Right lobe of liver (tissue), 6 donors: ENCODE measurements at regions not wholly inside any gene's neighbourhood (a gene's known extent, or its start where the extent isn't known, plus 50 kb on each side); places are given as distances from the start of the nearest gene placed in this dataset.

Experiments used
- ATAC-seq, 4 donors: fragments of 200-7000 bp; cut with Tn5 transposase; one replicate each; pipeline ENCODE4 v1.9.1; 2020; ENCODE audit warnings: mild to moderate bottlenecking in 4 of 4, moderate library complexity in 4 of 4
- DNase-seq, 3 donors: peaks; one replicate each; pipeline ENCODE4 v3.0.0-alpha.2; 2020
- H3K27ac ChIP-seq, 3 donors: fragments of 200-600 bp; one replicate each; pipeline ENCODE4 v1.8.0; 2022
- H3K27me3 ChIP-seq, 2 donors: fragments of 200-600 bp; one replicate each; pipeline ENCODE4 v1.8.0; 2022
- H3K36me3 ChIP-seq, 4 donors: fragments of 200-600 bp; sonication (generic) in 1 of 4; one replicate each; pipeline versions ENCODE4 v1.5.1 to v1.8.0; 2017 to 2022; ENCODE audit warnings: control low read depth in 1 of 4
- H3K4me1 ChIP-seq, 4 donors: fragments of 200-600 bp; sonication (generic) in 1 of 4; one replicate each; pipeline versions ENCODE4 v1.5.1 to v1.8.0; 2017 to 2022; ENCODE audit warnings: control low read depth in 1 of 4
- H3K4me3 ChIP-seq, 3 donors: fragments of 200-600 bp; one replicate each; pipeline ENCODE4 v1.8.0; 2022
- H3K9me3 ChIP-seq, 4 donors: fragments of 200-600 bp; sonication (generic) in 1 of 4; one replicate each; pipeline versions ENCODE4 v1.5.1 to v1.8.0; 2017 to 2022; ENCODE audit warnings: control low read depth in 1 of 4
- POLR2A ChIP-seq: fragments of 450-650 bp; IDR thresholded peaks from one replicate; pipeline ENCODE4 v1.6.1; 2017; ENCODE audit warnings: antibody characterized with exemption, mild to moderate bottlenecking
- WGBS: methylation state at CpG from one replicate; pipeline ENCODE4 v1.1.6; 2018; ENCODE audit warnings: low coverage, low lambda C conversion rate; ENCODE audit not compliant: insufficient coverage; ENCODE audit errors: missing lambda C conversion rate; 5-methylcytosine and 5-hydroxymethylcytosine counted together
- intact Hi-C, 2 donors: fragments of 100-400 bp; cut with DNase I; formaldehyde crosslinking; loops; one replicate each; pipeline versions ENCODE4 v1.11.2 to v1.14.1; 2022
- TF ChIP-seq, protein P1 (sequence below), 4 donors: fragments of 200-600 bp in 3 of 4; fragments of 450-650 bp in 1 of 4; IDR thresholded peaks; one replicate each; pipeline versions ENCODE4 v1.5.1 to v1.8.0; 2016 to 2022; ENCODE audit warnings: antibody characterized with exemption in 4 of 4, mild to moderate bottlenecking in 2 of 4
- donor health status: DM: no; HTN: yes; CAD: no.
- donor health status: DM: no; HTN: no; CAD: no.
- donor health status: DM: no; HTN: no; CAD: no.
- donor health status: DM: no; HTN: yes; CAD: no.
- donor health status: DM: no; HTN: yes; CAD: no.

DNA sequence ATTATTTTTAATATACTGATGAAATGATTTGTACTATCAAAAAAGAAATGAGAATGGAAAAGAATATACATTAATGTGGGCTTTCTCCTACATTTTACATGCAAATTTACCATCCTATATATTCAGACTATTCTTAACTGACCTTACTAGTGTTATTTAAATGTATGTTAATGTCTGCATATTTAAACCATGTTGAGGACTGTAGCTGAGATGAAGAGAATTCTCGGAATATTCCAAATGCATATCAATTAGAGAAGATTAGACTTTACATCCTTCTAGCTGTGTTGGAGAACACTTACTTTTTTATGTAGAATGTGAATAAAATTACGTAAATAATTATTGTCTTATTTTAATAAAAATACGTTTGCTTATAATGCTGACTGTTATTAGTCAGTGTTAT is 990.1 kb upstream of the LRFN5 start:
- intact Hi-C loops, result no loop called here
- Histone ChIP-seq H3K36me3 (no peaks in the 10 kb centered on the region), H3K27ac (no peak overlapping the region), H3K9me3 (no peaks in the 10 kb centered on the region), H3K4me3 (no peak overlapping the region), H3K4me1 (no peaks in the 10 kb centered on the region), H3K27me3 (no peaks in the 10 kb centered on the region)
- TF ChIP-seq, protein P1, sequence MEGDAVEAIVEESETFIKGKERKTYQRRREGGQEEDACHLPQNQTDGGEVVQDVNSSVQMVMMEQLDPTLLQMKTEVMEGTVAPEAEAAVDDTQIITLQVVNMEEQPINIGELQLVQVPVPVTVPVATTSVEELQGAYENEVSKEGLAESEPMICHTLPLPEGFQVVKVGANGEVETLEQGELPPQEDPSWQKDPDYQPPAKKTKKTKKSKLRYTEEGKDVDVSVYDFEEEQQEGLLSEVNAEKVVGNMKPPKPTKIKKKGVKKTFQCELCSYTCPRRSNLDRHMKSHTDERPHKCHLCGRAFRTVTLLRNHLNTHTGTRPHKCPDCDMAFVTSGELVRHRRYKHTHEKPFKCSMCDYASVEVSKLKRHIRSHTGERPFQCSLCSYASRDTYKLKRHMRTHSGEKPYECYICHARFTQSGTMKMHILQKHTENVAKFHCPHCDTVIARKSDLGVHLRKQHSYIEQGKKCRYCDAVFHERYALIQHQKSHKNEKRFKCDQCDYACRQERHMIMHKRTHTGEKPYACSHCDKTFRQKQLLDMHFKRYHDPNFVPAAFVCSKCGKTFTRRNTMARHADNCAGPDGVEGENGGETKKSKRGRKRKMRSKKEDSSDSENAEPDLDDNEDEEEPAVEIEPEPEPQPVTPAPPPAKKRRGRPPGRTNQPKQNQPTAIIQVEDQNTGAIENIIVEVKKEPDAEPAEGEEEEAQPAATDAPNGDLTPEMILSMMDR (IDR thresholded peaks at IDR 0.05), result no peak
- TF ChIP-seq POLR2A, result no peak
- WGBS, result 28% methylated on average over 3 of the region's 3 CpGs
- no peak for DNase-seq
- no peak for ATAC-seq

DNA sequence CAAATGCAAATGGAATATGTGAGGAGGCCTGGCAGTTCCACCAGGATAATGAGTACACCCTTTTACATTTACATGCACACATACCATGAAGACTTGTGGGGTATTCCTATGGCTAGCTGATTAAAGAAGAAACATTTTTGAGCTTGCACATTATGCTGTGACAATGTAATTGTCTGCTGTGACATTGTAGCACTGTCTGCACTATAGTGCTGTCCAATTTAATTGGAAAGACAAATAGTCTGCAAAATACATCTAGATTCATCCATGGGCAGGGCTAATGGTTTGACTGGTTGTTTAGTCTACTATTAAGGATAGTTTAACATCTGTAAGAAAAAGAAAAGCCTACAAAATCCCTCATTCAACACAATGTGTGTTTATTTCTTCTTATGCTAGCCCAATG is 1005.6 kb upstream of the LRFN5 start:
- DNase-seq (no peak), ATAC-seq (no peak)
- H3K36me3 ChIP-seq, result no peaks in the 10 kb centered on the region
- H3K27me3 ChIP-seq, result no peaks in the 10 kb centered on the region
- no peak overlapping the region for H3K27ac ChIP-seq
- TF ChIP-seq, protein P1 (IDR thresholded peaks at IDR 0.05), result no peak
- no peak for TF ChIP-seq POLR2A
- intact Hi-C loops, result no loop called here
- H3K4me1 ChIP-seq, result no peaks in the 10 kb centered on the region
- no peaks in the 10 kb centered on the region for H3K9me3 ChIP-seq
- no peak overlapping the region for H3K4me3 ChIP-seq

DNA sequence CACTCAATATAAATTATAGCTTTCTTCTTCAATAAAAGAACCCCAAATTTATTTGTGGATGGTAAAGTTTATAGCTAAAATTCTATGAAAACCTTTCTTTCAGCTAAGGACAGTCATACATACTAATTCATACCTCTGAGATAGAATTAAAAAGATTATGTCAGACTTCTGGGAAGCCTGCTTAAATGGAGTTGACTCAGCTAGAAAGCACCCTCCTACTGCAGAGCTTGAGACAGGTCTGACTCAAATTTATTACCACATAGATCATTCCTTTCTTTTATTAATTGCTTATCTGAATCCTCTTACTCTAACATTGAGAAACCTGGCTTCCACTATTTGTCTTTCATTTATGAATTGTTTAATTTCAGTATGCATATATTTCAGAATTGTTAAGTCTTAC is 1007.0 kb upstream of the LRFN5 start:
- Histone ChIP-seq H3K9me3 (no peaks in the 10 kb centered on the region), H3K27me3 (no peaks in the 10 kb centered on the region), H3K4me1 (no peaks in the 10 kb centered on the region), H3K36me3 (no peaks in the 10 kb centered on the region), H3K4me3 (no peak overlapping the region), H3K27ac (no peak overlapping the region)
- intact Hi-C loops, result no loop called here
- no peak for ATAC-seq
- no peak for TF ChIP-seq POLR2A
- TF ChIP-seq, protein P1 (IDR thresholded peaks at IDR 0.05), result no peak
- DNase-seq, result no peak

DNA sequence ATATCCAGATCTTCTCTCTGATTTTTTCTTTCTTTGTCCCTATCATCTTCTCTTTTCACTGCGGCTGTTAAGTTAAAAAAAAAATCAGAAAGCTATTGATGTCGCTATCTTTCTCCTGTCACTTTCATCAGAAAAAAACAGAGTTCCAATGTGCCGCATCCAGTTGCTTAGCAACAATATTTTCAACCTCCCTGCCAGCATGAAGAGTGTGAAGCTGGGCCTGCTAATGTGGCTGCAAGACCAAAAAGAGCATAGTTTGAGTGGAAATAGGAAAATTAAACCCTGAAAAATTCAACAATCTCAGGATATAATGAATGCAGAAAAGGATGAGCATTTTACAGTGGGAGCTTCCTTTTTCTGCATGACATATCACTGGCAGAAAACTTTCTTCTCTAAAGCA is 1025.4 kb upstream of the LRFN5 start:
- Histone ChIP-seq H3K27me3 (no peaks in the 10 kb centered on the region), H3K36me3 (no peaks in the 10 kb centered on the region), H3K4me1 (no peaks in the 10 kb centered on the region), H3K4me3 (no peak overlapping the region), H3K9me3 (no peaks in the 10 kb centered on the region), H3K27ac (no peak overlapping the region)
- ATAC-seq (no peak), DNase-seq (no peak)
- TF ChIP-seq, protein P1 (IDR thresholded peaks at IDR 0.05), result no peak
- no peak for TF ChIP-seq POLR2A
- intact Hi-C loops, result no loop called here
- WGBS, result 37% methylated on average over 3 of the region's 3 CpGs

DNA sequence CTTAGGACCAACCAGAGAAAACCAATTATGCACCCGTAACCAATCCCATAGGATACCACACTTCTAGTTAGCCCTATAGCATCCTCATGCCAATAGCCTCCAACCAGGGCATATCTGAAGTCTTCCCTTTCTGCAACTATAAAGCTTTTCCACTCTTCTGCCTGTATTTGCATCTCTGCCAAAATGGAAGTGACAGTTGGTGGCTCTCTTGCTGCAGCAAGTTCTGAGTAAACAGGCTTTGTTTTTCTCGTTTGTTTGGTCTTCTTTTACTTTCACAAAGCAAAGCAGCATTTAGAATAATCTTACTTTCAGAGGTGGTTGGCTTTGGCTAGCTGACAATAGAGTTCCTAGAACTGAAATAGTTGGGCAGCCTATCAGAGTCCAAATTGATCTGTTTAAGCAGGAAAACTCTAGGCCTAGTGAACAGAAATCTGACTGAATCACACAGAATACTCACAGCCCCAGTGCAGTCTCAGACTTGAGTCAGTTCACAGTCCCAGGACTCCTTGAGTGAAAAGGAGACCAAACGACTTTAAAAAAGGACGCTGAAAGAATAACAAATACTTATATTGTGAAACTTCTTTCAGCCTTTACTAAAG is 1029.7 kb upstream of the LRFN5 start:
- Histone ChIP-seq H3K27ac (no peak overlapping the region), H3K4me1 (no peaks in the 10 kb centered on the region), H3K36me3 (no peaks in the 10 kb centered on the region), H3K9me3 (no peaks in the 10 kb centered on the region), H3K4me3 (no peak overlapping the region), H3K27me3 (no peaks in the 10 kb centered on the region)
- intact Hi-C loops, result no loop called here
- TF ChIP-seq, protein P1 (IDR thresholded peaks at IDR 0.05), result no peak
- TF ChIP-seq POLR2A, result no peak
- DNase-seq (no peak), ATAC-seq (peak in 1 of 4 donors; percentile 29)
- 24% methylated on average over 4 of the region's 4 CpGs for WGBS
